ENCODE measurements at regions not wholly inside any gene's neighbourhood (a gene's known extent, or its start where the extent isn't known, plus 50 kb on each side); places are given as distances from the start of the nearest gene placed in this dataset.

DNA sequence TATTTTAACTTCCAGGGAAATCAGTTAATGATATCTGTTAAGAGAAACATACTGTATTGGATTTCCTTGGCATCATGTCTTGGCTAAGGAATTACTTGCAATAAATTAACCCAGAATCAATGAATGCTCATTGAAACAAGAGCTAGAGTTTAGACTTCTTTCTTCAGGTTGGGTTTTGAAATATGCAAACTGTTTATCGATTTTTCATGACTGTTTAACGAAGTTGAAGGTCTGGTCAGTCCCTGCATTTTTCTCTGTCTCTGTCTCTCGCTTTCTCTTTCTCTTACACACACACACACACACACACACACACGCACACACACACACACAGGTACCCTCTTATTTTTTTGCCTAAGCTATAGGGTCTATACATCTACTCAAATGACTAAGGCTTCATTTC lies 981.0 kb downstream of the SUCLG1 start:
- H4K20me1 ChIP-seq (ENCODE audit: control insufficient read depth, insufficient read depth): no peaks in the 10 kb centered on the region
- no peak for DNase-seq (ENCODE audit: low read depth, low spot score)
- H3K4me3 ChIP-seq: no peak overlapping the region
- H3K36me3 ChIP-seq (ENCODE audit: control insufficient read depth in 2 of 2, insufficient read depth in 2 of 2, low read length in 1 of 2): no peaks in the 10 kb centered on the region
- H3K4me2 ChIP-seq (ENCODE audit: control insufficient read depth, insufficient read depth): no peak overlapping the region
- in situ Hi-C loops (cut with MboI): no loop called here
- H3K9ac ChIP-seq (ENCODE audit: control insufficient read depth, insufficient read depth, low read length): no peak overlapping the region
- no peaks in the 10 kb centered on the region for H3K27me3 ChIP-seq (replicated peaks in 1 of 2; ENCODE audit: control insufficient read depth in 2 of 2, insufficient read depth in 2 of 2, low read length in 1 of 2)
- 0% methylated on average over 4 of the region's 4 CpGs for WGBS (ENCODE audit: insufficient coverage, insufficient replicate concordance, low lambda C conversion rate, missing lambda C conversion rate)
- ChIA-PET CTCF (interaction anchor here (0.6 kb wide), 1 partner anchor 83 kb away, joined by 3 read pairs; no protein-coding TSS in a partner anchor), POLR2A (no interaction called here), SMC1A (ENCODE audit: uncharacterized antibody, unreplicated experiment) (no interaction called here), RAD21 (ENCODE audit: unreplicated experiment) (no interaction called here)
- no peak overlapping the region for H3K27ac ChIP-seq (ENCODE audit: control insufficient read depth, insufficient read depth)
- no peak for ATAC-seq
- no peak for FAIRE-seq
- H3K79me2 ChIP-seq (ENCODE audit: control insufficient read depth, insufficient read depth, low read length): no peaks in the 10 kb centered on the region
- BruUV-seq (replicated peaks): no TSS peak
- no peak overlapping the region for H2AFZ ChIP-seq (ENCODE audit: control insufficient read depth, low read depth, low read length)
- no peaks in the 10 kb centered on the region for H3K4me1 ChIP-seq (ENCODE audit: control insufficient read depth, insufficient read depth, low read length)
- intact Hi-C loops (cut with micrococcal nuclease; ENCODE audit: unreplicated experiment): no loop called here
- H3K9me3 ChIP-seq (replicated peaks; ENCODE audit: control insufficient read depth, insufficient read depth, low read length): no peaks in the 10 kb centered on the region
- no peak for TF ChIP-seq CREM (IDR thresholded peaks at IDR 0.05; ENCODE audit: low read depth)
- TF ChIP-seq, protein P1, sequence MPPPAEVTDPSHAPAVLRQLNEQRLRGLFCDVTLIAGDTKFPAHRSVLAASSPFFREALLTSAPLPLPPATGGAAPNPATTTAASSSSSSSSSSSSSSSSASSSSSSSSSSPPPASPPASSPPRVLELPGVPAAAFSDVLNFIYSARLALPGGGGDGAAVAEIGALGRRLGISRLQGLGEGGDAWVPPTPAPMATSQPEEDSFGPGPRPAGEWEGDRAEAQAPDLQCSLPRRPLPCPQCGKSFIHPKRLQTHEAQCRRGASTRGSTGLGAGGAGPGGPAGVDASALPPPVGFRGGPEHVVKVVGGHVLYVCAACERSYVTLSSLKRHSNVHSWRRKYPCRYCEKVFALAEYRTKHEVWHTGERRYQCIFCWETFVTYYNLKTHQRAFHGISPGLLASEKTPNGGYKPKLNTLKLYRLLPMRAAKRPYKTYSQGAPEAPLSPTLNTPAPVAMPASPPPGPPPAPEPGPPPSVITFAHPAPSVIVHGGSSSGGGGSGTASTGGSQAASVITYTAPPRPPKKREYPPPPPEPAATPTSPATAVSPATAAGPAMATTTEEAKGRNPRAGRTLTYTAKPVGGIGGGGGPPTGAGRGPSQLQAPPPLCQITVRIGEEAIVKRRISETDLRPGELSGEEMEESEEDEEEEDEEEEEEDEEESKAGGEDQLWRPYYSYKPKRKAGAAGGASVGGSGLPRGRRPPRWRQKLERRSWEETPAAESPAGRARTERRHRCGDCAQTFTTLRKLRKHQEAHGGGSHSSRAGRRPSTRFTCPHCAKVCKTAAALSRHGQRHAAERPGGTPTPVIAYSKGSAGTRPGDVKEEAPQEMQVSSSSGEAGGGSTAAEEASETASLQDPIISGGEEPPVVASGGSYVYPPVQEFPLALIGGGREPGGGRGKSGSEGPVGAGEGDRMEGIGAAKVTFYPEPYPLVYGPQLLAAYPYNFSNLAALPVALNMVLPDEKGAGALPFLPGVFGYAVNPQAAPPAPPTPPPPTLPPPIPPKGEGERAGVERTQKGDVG (CRISPR knock-in tag; IDR thresholded peaks at IDR 0.05): no peak
- no peak for TF ChIP-seq GABPA (IDR thresholded peaks at IDR 0.05; ENCODE audit: low read depth)
- no peak for TF ChIP-seq FOXK2 (IDR thresholded peaks at IDR 0.05)
- TF ChIP-seq ZNF622 (IDR thresholded peaks at IDR 0.05): no peak
- TF ChIP-seq IRF5 (IDR thresholded peaks at IDR 0.05; ENCODE audit: borderline replicate concordance): no peak
- no peak for TF ChIP-seq HSF1 (IDR thresholded peaks at IDR 0.05; ENCODE audit: low read depth, low read length)
- no peak for TF ChIP-seq E2F4 (IDR thresholded peaks at IDR 0.05; ENCODE audit: low read depth, low read length)
- TF ChIP-seq BMI1 (IDR thresholded peaks at IDR 0.05; ENCODE audit: borderline replicate concordance): no peak
- TF ChIP-seq HCFC1 (IDR thresholded peaks at IDR 0.05; ENCODE audit: low read length): no peak
- TF ChIP-seq KAT2A (conservative IDR thresholded peaks at IDR 0.05; ENCODE audit: control insufficient read depth, low read depth, low read length): no peak
- no peak for TF ChIP-seq PKNOX1 (IDR thresholded peaks at IDR 0.05)
- TF ChIP-seq MYB (IDR thresholded peaks at IDR 0.05; ENCODE audit: borderline replicate concordance, low read depth, low read length): no peak
